Ishikawa (cell line): ENCODE measurements at regions not wholly inside any gene's neighbourhood (a gene's known extent, or its start where the extent isn't known, plus 50 kb on each side); places are given as distances from the start of the nearest gene placed in this dataset.

Experiments
- CEBPB ChIP-seq: IDR thresholded peaks from 2 replicates; pipeline ENCODE4 v1.6.1; 2012
- CREB1 ChIP-seq: IDR thresholded peaks from 2 replicates; pipeline ENCODE4 v1.6.1; 2012; ENCODE audit warnings: low read depth
- EGR1 ChIP-seq: IDR thresholded peaks from 2 replicates; pipeline ENCODE4 v1.6.1; 2012
- EP300 ChIP-seq: IDR thresholded peaks from 2 replicates; pipeline ENCODE4 v1.6.1; 2012; ENCODE audit warnings: borderline replicate concordance
- FOXM1 ChIP-seq: IDR thresholded peaks from 2 replicates; pipeline ENCODE4 v1.6.1; 2012; ENCODE audit warnings: low read depth, borderline replicate concordance
- NFIC ChIP-seq: IDR thresholded peaks from 2 replicates; pipeline ENCODE4 v1.6.1; 2012
- RAD21 ChIP-seq: IDR thresholded peaks from 2 replicates; pipeline ENCODE4 v1.6.1; 2012; ENCODE audit warnings: low read depth
- TAF1 ChIP-seq: IDR thresholded peaks from 2 replicates; pipeline ENCODE4 v1.6.1; 2012; ENCODE audit warnings: low read depth, mild to moderate bottlenecking
- TCF12 ChIP-seq: IDR thresholded peaks from 2 replicates; pipeline ENCODE4 v1.6.1; 2012; ENCODE audit warnings: low read depth
- TEAD4 ChIP-seq: IDR thresholded peaks from 2 replicates; pipeline ENCODE4 v1.6.1; 2012
- YY1 ChIP-seq: IDR thresholded peaks from 2 replicates; pipeline ENCODE4 v1.6.1; 2012; ENCODE audit warnings: low read depth
- ZBTB7A ChIP-seq: IDR thresholded peaks from 2 replicates; pipeline ENCODE4 v1.6.1; 2012; ENCODE audit warnings: low read depth
- TF ChIP-seq, protein P1 (sequence below): IDR thresholded peaks from 2 replicates; pipeline ENCODE4 v1.6.1; 2012
- TF ChIP-seq, protein P2 (sequence below): IDR thresholded peaks from 2 replicates; pipeline ENCODE4 v1.6.1; 2012; ENCODE audit warnings: low read depth, mild to moderate bottlenecking
- TF ChIP-seq, protein P3 (sequence below): IDR thresholded peaks from 2 replicates; pipeline ENCODE4 v1.6.1; 2012

DNA sequence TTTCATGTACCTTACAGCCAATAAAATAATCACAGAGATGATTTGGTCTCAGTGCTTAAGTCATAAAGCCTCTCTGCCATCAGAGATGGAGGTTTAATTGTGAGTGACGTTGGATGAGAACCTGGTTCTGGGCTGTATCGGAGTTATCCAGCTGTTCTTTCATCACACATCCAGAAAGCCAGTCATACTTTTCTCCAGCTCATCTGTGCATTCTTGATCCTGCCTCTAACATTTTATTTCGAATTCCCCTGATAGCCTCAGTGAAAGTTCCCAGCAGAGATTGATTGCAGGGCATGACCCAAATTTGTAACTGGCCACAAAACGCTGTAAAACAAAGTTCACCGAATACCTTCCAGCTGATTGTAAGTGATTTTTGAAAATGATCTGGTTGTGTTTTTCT, 212.6 kb upstream of the HABP2 start:
- TF ChIP-seq, protein P1, sequence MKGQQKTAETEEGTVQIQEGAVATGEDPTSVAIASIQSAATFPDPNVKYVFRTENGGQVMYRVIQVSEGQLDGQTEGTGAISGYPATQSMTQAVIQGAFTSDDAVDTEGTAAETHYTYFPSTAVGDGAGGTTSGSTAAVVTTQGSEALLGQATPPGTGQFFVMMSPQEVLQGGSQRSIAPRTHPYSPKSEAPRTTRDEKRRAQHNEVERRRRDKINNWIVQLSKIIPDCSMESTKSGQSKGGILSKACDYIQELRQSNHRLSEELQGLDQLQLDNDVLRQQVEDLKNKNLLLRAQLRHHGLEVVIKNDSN: no peak
- TF ChIP-seq TEAD4 (no peak), TAF1 (no peak), YY1 (no peak), RAD21 (no peak), ZBTB7A (no peak), EP300 (no peak), FOXM1 (no peak), EGR1 (no peak), TCF12 (no peak), NFIC (no peak), CREB1 (no peak), CEBPB (no peak)
- TF ChIP-seq, protein P2, sequence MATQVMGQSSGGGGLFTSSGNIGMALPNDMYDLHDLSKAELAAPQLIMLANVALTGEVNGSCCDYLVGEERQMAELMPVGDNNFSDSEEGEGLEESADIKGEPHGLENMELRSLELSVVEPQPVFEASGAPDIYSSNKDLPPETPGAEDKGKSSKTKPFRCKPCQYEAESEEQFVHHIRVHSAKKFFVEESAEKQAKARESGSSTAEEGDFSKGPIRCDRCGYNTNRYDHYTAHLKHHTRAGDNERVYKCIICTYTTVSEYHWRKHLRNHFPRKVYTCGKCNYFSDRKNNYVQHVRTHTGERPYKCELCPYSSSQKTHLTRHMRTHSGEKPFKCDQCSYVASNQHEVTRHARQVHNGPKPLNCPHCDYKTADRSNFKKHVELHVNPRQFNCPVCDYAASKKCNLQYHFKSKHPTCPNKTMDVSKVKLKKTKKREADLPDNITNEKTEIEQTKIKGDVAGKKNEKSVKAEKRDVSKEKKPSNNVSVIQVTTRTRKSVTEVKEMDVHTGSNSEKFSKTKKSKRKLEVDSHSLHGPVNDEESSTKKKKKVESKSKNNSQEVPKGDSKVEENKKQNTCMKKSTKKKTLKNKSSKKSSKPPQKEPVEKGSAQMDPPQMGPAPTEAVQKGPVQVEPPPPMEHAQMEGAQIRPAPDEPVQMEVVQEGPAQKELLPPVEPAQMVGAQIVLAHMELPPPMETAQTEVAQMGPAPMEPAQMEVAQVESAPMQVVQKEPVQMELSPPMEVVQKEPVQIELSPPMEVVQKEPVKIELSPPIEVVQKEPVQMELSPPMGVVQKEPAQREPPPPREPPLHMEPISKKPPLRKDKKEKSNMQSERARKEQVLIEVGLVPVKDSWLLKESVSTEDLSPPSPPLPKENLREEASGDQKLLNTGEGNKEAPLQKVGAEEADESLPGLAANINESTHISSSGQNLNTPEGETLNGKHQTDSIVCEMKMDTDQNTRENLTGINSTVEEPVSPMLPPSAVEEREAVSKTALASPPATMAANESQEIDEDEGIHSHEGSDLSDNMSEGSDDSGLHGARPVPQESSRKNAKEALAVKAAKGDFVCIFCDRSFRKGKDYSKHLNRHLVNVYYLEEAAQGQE: no peak
- TF ChIP-seq, protein P3, sequence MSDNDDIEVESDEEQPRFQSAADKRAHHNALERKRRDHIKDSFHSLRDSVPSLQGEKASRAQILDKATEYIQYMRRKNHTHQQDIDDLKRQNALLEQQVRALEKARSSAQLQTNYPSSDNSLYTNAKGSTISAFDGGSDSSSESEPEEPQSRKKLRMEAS: no peak

DNA sequence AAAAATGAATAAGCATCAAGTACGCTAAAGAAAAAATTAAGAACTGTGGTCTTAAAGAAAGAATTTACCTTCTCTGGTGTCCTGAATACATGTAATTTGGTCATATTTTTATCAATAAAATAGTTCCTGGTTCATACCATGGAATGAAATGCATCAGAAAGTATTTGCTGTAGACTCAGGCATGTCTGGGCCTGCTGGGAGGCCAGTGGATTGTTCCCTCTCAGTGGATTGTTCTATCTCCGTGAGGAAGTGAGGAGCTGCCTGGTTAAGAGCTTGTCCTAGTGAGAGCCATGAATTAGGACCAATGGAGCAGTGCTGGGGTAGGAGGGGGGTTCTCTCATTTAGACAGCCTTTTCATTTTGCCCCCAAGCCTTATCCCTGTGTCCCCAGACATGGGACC, 211.7 kb upstream of the HABP2 start:
- no peak for TF ChIP-seq CEBPB
- no peak for TF ChIP-seq NFIC
- TF ChIP-seq ZBTB7A: no peak
- TF ChIP-seq EGR1: no peak
- no peak for TF ChIP-seq CREB1
- TF ChIP-seq, protein P1: no peak

DNA sequence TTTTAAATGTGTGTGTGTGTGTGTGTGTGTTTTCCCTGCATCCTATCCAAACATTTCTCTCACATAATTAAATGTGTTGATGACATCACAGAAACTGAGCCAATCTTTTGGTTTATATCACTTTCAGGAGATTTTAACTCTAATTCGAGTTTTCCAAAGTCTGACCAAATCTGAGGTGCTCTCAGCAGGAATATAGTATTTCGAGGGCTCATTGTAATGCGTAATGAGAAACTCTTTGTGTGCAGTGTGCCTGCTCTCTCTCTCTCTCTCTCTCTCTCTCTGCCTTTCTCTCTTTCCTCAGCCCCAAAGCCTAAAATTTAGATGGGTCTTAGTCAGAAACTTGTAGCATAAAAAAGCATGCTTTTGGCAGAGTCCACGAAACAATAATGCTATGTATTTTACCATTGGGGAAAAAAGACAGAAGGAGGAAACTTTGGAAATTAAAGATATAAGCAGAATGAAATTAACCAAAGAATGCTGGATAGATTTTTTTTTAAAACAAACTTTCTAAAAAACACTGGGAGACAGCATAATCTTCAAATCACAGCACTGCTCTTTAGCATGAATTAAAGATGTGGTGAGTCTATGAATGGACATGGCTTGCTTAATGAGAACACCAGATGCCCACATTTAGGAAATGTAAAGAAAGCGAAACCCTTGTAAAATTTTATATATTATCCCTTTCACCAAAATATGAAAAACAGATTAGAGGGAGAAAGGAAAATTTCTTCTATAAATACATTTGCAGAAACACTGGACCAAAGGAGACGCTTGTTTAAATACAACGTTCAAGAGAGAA, 206.8 kb upstream of the HABP2 start:
- TF ChIP-seq TAF1 (no peak), CEBPB (no peak), CREB1 (no peak), EGR1 (no peak), RAD21 (no peak), TCF12 (no peak), TEAD4 (no peak)
- TF ChIP-seq, protein P1: no peak

DNA sequence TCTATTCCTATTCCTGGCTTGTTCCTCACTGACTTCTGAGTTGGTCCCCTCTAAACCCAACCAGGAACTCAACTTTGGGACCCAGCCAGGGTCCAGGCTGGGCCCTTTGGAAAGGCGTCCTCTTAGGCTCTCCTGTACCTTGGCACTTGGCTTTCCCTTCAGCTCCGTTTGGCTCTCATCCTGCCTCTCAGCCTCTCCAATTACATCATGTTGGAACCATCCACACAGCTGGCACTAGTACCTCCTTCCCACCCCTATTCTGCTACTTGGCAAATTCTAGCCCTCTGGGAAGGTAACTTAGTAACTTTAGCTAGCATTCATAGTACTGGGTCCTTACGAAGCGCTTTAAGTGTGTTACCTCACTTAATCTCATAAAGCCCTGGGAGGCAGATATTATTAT, 205.3 kb upstream of the HABP2 start:
- TF ChIP-seq, protein P3: no peak
- TF ChIP-seq EGR1: no peak
- no peak for TF ChIP-seq CEBPB
- no peak for TF ChIP-seq YY1
- TF ChIP-seq, protein P1: no peak
- TF ChIP-seq NFIC: no peak
- TF ChIP-seq RAD21: no peak
- TF ChIP-seq TCF12: no peak
- TF ChIP-seq ZBTB7A: no peak
- TF ChIP-seq CREB1: no peak
- no peak for TF ChIP-seq EP300
- TF ChIP-seq TEAD4: no peak
- TF ChIP-seq, protein P2: no peak

DNA sequence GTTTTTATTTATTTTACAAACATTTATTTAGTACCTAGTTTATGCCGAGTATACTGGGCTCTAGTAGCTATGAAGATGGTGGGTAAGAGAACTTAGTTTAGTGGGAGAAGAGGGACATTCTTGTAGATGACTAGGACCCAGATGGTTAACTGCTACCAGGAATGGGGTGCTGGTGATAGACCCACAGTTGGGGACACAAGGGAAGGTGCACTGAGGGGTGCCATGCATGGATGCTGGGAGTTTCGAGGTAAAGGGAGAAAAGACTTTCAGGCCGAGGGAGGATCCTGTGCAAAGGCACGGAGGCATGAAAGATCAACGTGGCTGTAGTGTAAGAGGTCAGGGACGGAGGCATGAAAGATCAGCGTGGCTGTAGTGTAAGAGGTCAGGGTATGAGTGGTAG, 204.2 kb upstream of the HABP2 start:
- no peak for TF ChIP-seq EP300
- no peak for TF ChIP-seq NFIC
- no peak for TF ChIP-seq YY1
- TF ChIP-seq TAF1: no peak
